OCI-M2 (cell line): ENCODE measurements at regions not wholly inside any gene's neighbourhood (a gene's known extent, or its start where the extent isn't known, plus 50 kb on each side); places are given as distances from the start of the nearest gene placed in this dataset.

Experiments
- DNase-seq: peaks from one replicate; lab custom pipeline; 2025; ENCODE audit not compliant: unreplicated experiment; lab: John Stamatoyannopoulos, UW

DNA sequence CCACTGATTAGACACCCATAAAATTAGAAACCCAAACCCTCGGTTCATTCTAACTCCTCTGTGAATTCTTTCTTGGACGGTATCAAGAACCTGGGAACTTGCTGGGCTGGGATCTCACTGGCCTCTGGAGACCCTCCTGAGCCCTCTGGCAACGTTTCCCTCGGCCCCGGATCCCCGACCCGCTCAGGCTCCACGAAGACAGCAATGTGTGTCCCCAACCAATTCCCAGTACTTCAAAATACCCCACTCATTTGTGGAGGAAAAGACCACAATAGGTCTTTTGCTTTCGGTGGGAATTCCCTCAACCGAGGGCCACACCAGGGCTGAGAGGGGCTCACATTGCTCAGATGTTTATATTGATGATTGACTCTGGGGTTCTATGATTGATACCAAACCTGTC is 117.9 kb upstream of the PRR20G start:
- no peak for DNase-seq

DNA sequence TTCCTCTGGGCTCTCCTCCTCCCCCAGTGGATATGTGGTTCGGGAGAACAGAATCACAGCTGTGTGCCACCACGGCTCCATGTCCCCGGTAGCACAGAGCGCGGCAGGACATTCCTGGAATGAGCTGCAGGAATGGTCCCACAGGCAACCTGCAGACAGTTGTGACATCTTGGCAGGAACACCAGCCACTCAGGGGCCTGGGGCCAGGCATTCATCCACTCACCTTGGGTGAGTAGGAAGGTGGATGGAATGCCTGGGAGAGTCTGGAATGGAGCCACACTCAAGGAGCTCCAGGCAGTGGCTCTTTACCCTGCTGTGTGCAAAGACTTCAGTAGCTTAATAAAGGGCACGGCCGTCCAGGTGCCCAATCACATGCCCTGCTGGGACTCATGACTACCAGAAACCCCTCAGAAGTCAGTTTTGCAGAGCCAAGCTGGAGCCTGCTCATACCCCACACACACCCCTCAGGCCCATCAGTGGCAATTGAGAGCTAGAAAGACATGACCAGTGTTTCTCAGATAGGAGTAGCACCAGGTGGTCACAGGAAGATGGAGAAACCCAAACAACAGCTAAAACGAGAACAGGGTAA is 117.3 kb upstream of the PRR20G start:
- no peak for DNase-seq

DNA sequence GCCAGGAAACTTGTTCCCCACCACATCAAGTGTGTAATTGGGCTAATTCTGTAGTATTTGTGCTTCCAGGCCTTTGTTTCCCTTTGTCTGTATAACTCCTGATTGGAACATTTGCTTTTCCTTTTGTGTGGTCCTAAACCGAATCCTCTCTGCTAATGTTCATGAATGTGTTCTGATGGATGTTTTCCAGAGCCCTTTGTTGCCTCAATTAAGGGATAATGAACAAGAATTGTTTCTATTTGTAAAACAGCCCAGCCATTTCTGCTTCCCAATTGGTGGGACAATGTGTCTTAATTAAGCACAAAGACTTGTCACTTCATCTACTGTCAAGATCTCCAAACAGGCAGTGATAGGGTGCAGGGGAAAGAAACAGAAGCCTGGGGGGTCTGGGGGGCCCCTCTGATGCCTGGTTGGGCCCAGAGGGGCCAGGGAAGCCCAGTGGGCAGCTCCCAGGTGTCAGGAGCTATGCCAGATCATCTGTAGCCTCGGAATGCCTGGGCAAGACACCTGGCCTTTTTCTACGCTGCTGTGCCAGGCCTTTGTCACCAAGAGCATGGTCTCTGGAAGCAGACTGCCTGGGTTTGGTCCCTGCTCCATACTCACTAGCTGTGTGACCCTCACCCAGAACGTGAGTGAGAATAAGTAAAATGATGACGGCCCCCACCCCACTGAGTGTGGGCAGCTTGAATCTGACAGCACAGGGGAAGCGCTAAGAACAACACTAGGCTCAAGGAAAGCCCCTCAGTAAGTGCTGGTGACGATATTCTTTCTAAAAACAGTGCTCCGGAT is 116.6 kb upstream of the PRR20G start:
- DNase-seq, result no peak

DNA sequence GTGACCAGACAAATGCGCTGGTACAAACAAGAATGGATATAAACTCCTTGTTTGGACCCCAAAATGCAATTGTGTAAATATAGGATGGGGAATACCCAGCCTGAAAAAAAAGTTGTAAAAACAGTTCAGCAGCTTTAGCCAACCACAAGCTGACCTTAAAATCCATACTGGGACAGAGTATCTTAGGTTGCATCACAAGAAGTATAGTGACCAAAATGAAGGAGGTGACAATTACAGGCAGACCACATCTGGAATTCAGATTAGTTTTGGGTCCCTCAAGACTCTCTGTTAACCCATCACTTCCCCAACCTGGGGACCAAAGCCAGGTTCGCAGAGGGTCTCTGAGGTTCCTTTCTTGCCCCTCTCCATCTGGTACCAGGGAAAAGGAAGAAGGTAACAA is 115.9 kb upstream of the PRR20G start:
- no peak for DNase-seq

DNA sequence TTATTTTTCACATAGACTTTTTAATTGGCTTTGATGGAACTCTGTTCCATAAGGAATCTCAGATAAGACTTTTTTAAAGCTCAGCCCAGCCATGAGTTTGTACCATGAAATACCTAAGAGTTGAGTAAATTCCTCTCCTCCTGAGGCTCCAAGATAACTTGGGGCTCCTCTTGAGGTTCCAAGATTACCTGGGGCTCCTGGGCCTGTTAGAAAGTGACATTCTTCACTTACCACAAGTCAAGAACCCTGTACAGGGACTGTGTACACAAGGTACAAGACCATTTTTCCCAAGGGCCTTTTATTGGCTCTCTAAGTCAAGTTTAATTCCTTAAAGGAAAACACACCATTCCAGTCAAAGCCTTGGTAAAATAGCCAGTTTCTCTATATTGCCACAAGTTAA is 111.3 kb upstream of the PRR20G start:
- no peak for DNase-seq

DNA sequence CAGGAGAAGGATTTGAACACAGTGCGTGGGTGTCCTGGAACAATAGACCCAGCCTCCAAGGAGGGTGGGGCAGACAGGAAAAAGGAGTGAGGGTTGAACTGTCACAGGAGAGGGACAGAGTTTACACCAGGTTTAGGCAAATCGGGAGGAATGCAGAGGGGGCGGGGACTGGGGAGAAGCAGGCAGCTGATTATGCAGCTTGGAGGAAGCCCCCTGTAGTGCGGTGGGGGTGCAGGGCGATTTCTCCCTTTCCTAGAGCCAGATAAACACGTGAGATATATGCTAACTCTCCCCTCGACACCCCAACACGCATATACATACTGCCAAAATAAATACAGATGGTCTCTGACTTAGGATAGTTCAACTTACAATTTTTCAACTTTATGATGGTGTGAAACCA is 108.6 kb upstream of the PRR20G start:
- DNase-seq, result no peak

DNA sequence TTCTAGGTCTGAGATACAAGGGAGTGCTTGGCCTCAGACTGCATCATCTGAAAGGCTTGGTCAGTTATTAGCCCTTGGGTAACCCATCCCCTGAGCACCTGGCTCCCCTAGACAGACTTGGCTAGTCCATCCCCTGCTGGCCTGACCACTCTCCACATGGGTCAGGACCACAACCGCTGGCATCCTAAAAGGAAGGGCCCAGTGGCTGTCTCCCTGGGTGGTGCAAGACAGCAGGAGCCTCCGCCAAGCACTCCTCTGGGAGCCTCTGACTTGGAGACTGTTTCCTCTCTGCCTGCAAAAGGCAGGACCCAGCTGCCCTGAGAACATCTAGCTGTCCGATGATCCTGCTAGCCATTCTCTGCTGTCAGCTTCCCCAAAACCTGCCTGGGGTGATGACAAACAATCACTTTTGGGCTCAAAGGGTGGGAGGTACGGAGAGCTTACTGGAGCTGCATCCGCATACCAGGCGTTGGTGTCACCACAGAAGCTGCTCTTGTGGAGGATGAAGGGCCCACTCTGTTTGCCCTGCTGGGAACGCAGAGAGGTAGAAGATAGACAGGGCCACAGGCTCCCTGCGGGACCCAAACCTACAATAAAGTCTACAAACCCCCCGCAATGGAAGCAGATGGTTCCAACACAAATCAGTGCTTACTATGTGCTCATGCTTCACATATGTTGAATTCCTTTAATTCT is 108.0 kb upstream of the PRR20G start:
- DNase-seq, result no peak

DNA sequence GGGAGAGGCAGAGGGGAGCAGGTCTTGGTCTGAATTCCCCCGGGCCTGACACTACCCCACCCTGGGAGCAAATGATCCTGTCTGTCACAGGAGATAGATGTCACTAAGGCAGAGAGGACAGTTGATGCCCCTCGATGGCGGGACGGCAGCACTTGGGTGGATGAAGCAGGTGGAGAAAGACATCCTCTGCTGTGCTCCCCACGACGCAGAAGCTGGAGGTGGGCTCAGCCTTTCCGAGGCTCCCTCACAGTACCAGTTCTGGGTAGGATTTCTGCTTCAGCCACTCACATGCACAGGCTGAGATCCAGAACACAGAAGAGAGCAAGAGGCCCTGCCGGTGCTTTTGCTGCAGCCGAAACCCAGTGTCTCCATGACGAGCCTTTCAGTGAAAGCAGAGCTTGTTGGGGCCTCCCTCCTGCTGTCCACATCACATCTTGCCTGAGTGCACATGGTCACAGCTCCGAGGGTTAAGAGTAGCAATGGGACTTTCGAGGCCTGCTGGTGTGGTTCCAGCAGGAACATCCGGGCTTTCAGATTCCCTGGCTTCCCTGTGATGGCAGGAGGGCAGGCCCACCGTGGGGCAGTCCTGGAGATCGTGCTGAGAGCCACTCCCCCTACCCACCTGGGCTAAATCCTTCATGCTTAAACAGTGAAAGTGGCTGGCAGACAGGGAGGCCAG is 107.3 kb upstream of the PRR20G start:
- no peak for DNase-seq

DNA sequence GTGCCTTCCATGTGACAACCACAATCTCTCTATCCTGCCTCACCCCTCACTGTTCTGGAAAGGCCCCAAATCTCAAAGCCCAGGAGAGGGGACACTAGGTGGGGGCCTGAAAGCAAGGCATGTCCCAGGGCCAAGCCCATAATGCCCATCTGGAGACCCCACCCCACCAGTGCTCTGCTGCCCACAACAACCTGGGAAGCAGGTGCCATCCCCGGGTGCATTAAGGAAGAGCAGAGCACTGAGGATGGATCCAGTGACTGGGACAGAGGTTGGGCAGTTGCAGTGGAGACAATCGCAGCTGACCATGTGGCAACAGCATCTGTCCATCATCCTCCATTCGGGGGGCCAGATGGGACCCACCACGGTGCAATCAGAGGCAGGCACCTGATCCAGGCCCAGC is 106.2 kb upstream of the PRR20G start:
- DNase-seq, result no peak

DNA sequence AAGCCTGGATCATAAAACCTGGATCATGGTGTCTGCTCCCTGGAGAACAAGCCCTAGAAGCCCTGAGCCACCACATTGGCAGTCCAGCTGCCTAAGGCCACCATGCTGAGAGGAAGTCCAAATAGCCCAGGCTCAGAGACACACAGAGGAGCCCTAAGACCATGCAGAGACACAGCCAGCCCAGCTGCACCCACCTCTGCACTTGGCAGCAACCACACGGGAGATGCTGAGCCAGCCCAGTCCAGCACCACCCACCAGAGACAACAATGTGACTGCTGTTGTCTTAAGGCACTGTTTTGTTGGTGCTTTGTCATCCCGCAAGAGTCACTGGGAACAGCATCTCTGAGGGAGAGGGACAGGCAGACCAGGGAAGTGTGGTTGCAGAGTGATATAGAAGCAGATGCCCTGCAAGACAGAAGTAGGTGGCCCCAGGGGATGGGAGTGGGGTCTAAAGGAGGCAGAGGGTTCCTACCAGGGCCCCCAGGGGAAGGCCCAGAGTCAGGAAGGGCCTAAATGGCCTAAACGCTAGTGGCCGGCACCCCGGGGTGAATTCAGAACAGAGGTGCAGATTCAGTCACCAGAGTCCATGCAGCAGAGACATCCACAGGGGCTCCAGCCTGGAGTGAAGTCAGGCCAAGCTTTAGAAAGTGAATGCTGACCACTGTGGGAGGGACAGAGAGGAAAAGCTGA is 105.4 kb upstream of the PRR20G start:
- DNase-seq, result no peak

DNA sequence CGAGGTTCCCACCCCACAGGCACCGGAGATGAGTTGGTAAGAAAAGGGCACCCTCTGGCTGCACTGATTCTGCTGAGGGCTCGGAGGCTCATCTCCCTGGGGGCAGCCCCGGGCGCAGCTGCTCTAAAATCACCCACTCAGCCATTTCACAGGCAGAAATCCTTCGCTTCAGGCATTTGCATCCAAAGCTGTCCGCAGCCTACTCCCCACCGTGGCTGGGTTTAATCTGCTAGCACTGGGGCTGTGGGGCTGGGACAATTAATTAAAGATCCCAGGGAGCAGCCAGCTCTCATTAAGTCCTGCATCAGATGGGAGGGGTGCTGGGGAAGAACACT is 104.3 kb upstream of the PRR20G start:
- DNase-seq, result no peak

DNA sequence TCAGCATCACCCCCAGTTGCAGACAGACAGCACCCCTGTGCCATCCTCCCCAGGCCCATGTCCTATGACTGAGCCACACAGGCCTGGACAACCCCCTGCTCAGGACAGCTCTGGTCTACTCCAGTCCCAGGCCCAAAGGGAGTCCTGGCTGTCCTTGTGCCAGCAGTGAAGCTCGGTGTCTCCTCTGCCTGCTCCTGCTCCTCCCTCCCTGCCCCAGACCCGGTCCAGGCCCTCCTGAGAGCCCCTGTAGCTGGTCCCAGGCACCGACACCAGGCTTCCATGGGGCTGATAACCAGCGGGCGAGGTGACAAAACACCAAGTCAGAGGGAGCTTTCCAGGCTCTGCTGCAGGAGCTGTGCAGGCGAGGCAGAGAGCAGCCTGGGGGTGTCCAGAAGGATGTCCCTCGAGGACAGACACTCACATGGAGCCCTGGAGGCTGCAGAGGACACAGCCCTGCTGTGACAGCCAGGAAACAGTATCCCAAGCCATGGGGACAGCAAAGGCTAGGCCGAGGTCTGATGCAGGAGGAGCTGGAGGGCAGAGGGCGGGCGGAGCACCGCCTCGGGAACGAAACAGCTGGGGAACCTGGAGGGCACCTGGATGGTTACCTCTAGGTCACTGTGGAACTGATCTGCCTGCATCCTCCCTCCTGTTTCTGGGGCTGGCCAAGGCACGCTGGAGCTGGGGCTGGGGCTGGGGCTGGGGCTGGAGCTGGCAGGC is 103.8 kb upstream of the PRR20G start:
- no peak for DNase-seq

DNA sequence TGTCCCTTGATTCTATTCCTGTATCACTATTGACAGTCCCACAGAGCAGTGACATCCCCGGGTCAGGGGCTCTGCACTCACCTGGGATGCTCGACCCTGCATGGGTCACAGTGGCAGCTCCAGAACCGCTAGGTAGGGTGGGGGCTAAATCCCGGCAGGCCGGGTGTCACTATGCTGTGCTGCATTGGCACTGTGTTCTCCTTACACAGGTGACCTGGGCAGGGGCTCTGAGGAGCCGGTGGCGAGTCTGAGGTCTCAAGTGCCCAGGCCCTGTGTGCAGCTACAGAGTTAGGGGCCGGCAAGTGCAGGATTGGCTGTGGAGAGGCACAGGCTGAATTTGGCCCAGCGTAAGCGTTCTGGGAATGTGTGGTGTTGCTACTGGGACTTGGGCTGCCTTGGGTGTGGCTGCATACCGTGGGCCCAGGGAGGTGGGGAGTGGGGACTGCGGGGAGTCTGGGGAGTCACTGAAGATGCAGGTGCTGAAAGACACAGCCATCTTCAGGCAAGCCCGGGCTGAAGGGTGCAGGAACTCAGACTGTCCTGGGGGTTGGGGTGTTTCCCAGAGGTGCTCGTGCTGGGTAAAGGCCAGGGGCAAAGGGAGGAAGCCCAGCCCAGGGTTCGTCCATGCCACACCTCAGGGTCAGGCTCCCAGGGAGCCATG is 102.6 kb upstream of the PRR20G start:
- no peak for DNase-seq

DNA sequence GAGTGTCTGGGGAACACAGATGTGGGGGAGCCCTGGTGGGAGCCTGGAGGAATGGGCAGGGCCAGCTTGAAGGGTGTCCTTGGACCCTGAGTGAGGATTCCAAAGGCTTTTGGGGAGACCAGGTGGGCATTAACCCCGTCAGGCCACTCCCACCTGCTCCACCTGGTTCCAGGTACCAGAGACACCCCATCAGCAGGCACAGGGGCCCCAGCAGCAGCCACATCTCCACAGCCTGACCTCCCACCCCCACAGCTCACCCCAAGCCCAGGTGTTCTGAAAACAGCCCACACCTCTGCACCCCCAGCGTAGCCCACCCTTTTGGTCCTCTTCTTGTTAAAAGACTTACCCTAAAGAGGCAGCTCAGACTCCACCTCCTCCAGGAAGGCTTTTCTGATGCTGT is 102.1 kb upstream of the PRR20G start:
- no peak for DNase-seq

DNA sequence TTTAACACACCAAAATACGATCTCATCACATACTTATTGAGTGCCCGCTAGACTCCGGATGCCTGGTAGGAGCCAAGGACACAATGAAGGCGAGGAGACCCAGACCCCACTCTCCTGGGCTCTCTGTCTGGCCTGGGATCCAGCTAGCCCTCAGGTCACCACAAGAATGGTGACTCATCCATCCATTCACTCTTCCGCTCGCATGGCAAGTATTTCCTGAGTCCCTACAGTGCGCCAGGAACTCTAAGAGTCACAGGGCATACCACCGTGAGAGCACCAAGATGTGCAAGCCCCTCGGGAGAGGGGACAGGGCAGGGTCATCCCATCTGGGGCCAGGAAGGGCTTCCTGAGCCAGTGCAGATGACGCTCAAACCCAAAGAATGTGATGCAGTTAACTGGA is 101.6 kb upstream of the PRR20G start:
- no peak for DNase-seq

DNA sequence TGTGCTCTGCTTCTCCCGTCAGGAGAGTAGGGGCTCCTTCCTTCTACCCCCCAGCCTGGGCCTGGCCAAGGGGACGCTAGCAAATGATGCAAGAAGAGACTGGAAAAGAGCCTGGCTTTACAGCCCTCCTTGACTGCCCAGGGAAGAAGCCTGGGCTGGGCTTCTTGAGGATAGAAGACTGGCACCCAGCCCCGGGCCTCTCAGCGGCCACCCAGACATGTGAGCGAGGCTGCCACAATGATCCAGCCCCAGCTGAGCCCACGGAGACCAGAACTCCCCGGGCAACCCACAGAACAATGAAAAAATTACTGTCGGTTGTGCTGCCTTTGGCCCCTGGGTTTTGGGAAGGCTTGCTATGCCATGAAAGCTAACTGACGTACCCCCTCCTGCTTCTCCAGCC is 100.6 kb upstream of the PRR20G start:
- DNase-seq, result no peak

DNA sequence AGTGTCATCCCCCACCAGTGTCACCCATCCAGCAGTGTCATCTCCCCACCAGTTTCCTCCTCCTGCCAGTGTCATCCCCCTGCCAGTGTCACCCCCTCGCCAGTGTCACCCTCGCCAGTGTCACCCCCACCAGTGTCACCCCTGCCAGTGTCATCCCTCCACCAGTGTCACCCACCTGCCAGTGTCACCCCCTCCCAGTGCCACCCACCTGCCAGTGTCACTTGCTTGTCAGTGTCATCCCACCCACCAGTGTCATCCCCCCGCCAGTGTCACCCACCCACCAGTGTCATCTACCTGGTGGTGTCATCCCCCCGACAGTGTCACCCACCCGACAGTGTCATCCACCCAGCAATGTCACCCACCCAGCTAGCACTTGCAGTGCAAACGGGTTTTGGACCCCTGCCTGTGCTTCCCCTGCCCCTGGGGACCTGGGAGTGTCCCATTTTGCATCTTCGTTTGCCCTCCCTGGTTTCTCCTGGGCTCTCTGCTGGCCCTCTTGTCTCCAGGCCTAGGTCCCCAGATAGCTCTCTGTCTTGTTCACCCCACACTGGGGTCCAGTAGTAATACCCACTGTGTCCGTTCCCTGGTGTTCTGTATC is 99.8 kb upstream of the PRR20G start:
- no peak for DNase-seq

DNA sequence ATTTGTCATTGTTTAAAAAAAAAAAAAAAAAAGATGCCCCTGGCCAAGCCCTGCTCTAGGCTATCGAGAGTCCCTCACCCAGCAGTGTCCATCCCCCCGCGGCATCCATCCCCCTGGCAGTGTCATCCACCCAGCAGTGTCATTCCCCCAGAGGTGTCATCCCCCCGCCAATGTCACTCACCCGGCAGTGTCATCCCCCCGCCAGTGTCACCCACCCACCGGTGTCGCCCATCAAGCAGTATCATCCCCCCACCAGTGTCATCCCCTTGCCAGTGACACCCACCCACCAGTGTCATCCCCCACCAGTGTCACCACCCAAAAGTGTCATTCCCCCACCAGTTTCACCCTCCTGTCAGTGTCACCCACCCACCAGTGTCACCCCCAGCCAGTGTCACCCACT is 99.3 kb upstream of the PRR20G start:
- no peak for DNase-seq

DNA sequence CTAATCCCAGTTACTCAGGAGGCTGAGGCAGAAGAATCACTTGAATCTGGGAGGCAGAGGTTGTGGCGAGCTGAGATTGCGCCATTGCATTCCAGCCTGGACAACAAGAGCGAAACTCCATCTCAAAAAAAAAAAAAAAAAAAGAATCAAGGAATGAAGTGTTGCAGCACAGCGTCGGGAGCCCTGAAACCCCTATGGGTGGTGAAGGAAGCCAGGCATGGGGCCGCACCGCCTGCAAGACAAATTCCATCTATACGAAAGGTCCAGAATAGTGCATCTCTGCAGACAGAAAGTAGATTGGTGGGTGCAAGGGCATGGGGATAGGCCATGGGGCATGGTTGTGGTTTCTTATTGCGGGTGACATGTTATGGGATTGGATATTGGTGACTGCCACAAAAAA is 98.6 kb upstream of the PRR20G start:
- no peak for DNase-seq

DNA sequence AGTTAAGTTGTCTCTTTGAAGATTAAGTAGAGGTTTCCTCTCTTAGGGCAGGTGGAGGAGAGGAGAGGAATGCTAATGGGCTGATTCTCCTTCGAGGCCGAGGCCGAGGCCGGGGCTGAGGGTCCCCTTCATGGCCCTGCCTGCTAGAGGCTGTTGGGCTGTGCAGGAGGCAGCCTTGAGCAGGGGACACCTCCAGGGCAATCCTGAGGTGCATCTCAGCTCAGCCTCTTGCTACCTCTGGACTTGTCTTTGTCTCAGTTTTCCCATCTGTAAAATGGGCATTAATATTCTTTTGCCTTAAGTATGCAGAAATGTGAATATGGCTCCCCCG is 97.7 kb upstream of the PRR20G start:
- DNase-seq, result no peak
